K562 (cell line): ENCODE measurements at regions not wholly inside any gene's neighbourhood (a gene's known extent, or its start where the extent isn't known, plus 50 kb on each side); places are given as distances from the start of the nearest gene placed in this dataset.

ENCODE experiments used
- ATAC-seq: fragments of 200-7000 bp; cut with Tn5 transposase; 3 replicates; pipeline ENCODE4 v1.9.1; 2020; ENCODE audit warnings: moderate library complexity
- BruUV-seq: library from RNA; stranded (reverse); fragments of 400-500 nt; replicated peaks from 2 replicates; lab custom pipeline; 2021; lab: Mats Ljungman, UMichigan
- CTCF ChIA-PET: fragments of 300-600 bp; formaldehyde crosslinking; extraction: SDS; loops from one replicate; lab custom pipeline; 2021; ENCODE audit warnings: low intra/inter-chr PET ratio; lab: Yijun Ruan, JAX
- POLR2A ChIA-PET: fragments of 300-600, 350-650 bp; sonication (Branson Sonifier 250); formaldehyde crosslinking; extraction: SDS; loops from one replicate; lab custom pipeline; 2021; ENCODE audit warnings: antibody characterized with exemption, inconsistent platforms; lab: Yijun Ruan, JAX
- DNase-seq, 4 experiments: peaks; one replicate each; pipeline versions ENCODE4 v3.0.0 to v3.0.0-alpha.2; 2011 to 2018; ENCODE audit warnings: low spot score in 3 of 4, mixed read lengths in 3 of 4; ENCODE audit errors: extremely low read depth in 1 of 4
- FAIRE-seq: peaks from 2 replicates; lab custom pipeline; 2011; peaks lifted over from hg19 to GRCh38; lab: Jason Lieb, UNC
- H2AFZ ChIP-seq: 2 replicates; pipeline ENCODE4 v1.6.0; 2011; ENCODE audit warnings: low read depth, low read length, control low read depth, inconsistent platforms
- H3K27ac ChIP-seq: fragments of 200-600 bp; 3 replicates; pipeline ENCODE4 v1.8.0; 2011; ENCODE audit warnings: low read depth, mild to moderate bottlenecking, control low read depth, inconsistent platforms, low read length, moderate library complexity, mixed read lengths; ENCODE audit errors: extremely low read depth
- H3K27me3 ChIP-seq, 2 experiments: fragments of 300-600 bp in 1 of 2; 2 replicates in 1 of 2; 3 replicates in 1 of 2; pipeline versions ENCODE4 v1.6.0 to v1.8.0; 2011; ENCODE audit warnings: inconsistent platforms in 2 of 2, low read length in 2 of 2, mild to moderate bottlenecking in 1 of 2, mixed read lengths in 1 of 2, moderate library complexity in 1 of 2; ENCODE audit not compliant: control insufficient read depth in 2 of 2, insufficient read depth in 2 of 2
- H3K36me3 ChIP-seq: fragments of 300-600 bp; 3 replicates; pipeline ENCODE4 v1.8.0; 2011; ENCODE audit warnings: mild to moderate bottlenecking, low read length, inconsistent platforms; ENCODE audit not compliant: control insufficient read depth, insufficient read depth
- H3K4me1 ChIP-seq, 2 experiments: fragments of 200-600 bp in 1 of 2; replicated peaks in 1 of 2; 2 replicates in 1 of 2; 3 replicates in 1 of 2; pipeline versions ENCODE4 v1.5.1 to v1.8.0; 2011; ENCODE audit warnings: inconsistent platforms in 2 of 2, low read length in 2 of 2, mild to moderate bottlenecking in 1 of 2, mixed read lengths in 1 of 2, moderate library complexity in 1 of 2; ENCODE audit not compliant: control insufficient read depth in 2 of 2, insufficient read depth in 2 of 2
- H3K4me2 ChIP-seq: 2 replicates; pipeline ENCODE4 v1.6.1; 2011; ENCODE audit warnings: low read length, control low read depth, inconsistent platforms, mixed read lengths; ENCODE audit not compliant: insufficient read depth
- H3K4me3 ChIP-seq: fragments of 200-600 bp; sonication (generic), shearing (Covaris generic); 2 replicates; pipeline ENCODE4 v1.5.1; 2016; ENCODE audit warnings: control low read depth, inconsistent platforms
- H3K79me2 ChIP-seq: fragments of 200-600 bp; 3 replicates; pipeline ENCODE4 v1.8.0; 2011; ENCODE audit warnings: low read length, inconsistent platforms; ENCODE audit not compliant: control insufficient read depth, insufficient read depth
- H3K9ac ChIP-seq, 2 experiments: 2 replicates each; pipeline versions ENCODE4 v1.6.0 to v1.6.1; 2011; ENCODE audit warnings: low read depth in 2 of 2, low read length in 2 of 2, control low read depth in 1 of 2, inconsistent platforms in 1 of 2, mild to moderate bottlenecking in 1 of 2, mixed read lengths in 1 of 2; ENCODE audit not compliant: insufficient read depth in 1 of 2
- H3K9me1 ChIP-seq: one replicate; pipeline ENCODE4 v1.6.0; 2011; ENCODE audit warnings: inconsistent platforms, mild to moderate bottlenecking, low read length, moderate library complexity; ENCODE audit not compliant: control insufficient read depth, insufficient read depth
- H3K9me3 ChIP-seq: replicated peaks from 2 replicates; pipeline ENCODE4 v1.5.1; 2011; ENCODE audit warnings: low read depth, low read length, inconsistent platforms; ENCODE audit not compliant: control insufficient read depth, insufficient read depth
- H4K20me1 ChIP-seq: replicated peaks from 2 replicates; pipeline ENCODE4 v1.6.1; 2011; ENCODE audit warnings: low read length, inconsistent platforms, mixed read lengths; ENCODE audit not compliant: control insufficient read depth, insufficient read depth
- CBX2 ChIP-seq: fragments of 200-600 bp; sonication (generic); IDR thresholded peaks from one replicate; pipeline ENCODE4 v1.6.1; 2012; ENCODE audit warnings: mild to moderate bottlenecking, low read length, inconsistent platforms; ENCODE audit not compliant: insufficient read depth, poor library complexity, severe bottlenecking
- CREM ChIP-seq: IDR thresholded peaks from 2 replicates; pipeline ENCODE4 v1.6.1; 2014; ENCODE audit warnings: antibody characterized with exemption, low read depth
- ELK3 ChIP-seq: fragments of 450-650 bp; formaldehyde crosslinking; IDR thresholded peaks from 2 replicates; pipeline ENCODE4 v1.4.0; 2020; ENCODE audit warnings: mild to moderate bottlenecking
- FIP1L1 ChIP-seq: fragments of 200-400 bp; formaldehyde crosslinking; IDR thresholded peaks from 2 replicates; pipeline ENCODE4 v1.6.1; 2018; ENCODE audit warnings: mild to moderate bottlenecking, low read depth, low read length; ENCODE audit not compliant: poor library complexity, severe bottlenecking
- HINFP ChIP-seq: fragments of 450-650 bp; conservative IDR thresholded peaks from 2 replicates; pipeline ENCODE4 v1.6.1; 2016; ENCODE audit warnings: missing genetic modification characterization, low read depth, mild to moderate bottlenecking, control low read depth, missing compliant biosample characterization
- HMBOX1 ChIP-seq: sonication (generic); IDR thresholded peaks from 2 replicates; pipeline ENCODE4 v1.6.1; 2016
- MNT ChIP-seq, 2 experiments: fragments of 450-650 bp; conservative IDR thresholded peaks; 2 replicates each; pipeline ENCODE4 v1.6.1; 2017; ENCODE audit warnings: mild to moderate bottlenecking in 2 of 2, moderate library complexity in 2 of 2
- RBM15 ChIP-seq: fragments of 200-400 bp; formaldehyde crosslinking; IDR thresholded peaks from 2 replicates; pipeline ENCODE4 v1.6.1; 2018; ENCODE audit warnings: mild to moderate bottlenecking, low read length, moderate library complexity; ENCODE audit not compliant: insufficient read depth
- STAT5A ChIP-seq: IDR thresholded peaks from 2 replicates; pipeline ENCODE4 v1.6.1; 2012; ENCODE audit warnings: low read length, inconsistent platforms, borderline replicate concordance
- TOE1 ChIP-seq, 2 experiments: fragments of 450-650 bp in 1 of 2; sonication (generic) in 1 of 2; formaldehyde crosslinking in 1 of 2; IDR thresholded peaks; 2 replicates each; pipeline versions ENCODE4 v1.7.1 to v1.8.0; 2016 to 2022; ENCODE audit warnings: borderline replicate concordance in 2 of 2, mild to moderate bottlenecking in 2 of 2, antibody characterized with exemption in 1 of 2, inconsistent platforms in 1 of 2, low read depth in 1 of 2, missing genetic modification reagents in 1 of 2, moderate library complexity in 1 of 2
- ZNF124 ChIP-seq: sonication (generic); formaldehyde crosslinking; IDR thresholded peaks from 2 replicates; pipeline ENCODE4 v1.8.1; 2022; ENCODE audit warnings: missing genetic modification reagents
- WGBS: fragments of 100-300 bp; shearing (Covaris generic); methylation state at CpG from one replicate; pipeline ENCODE4 v1.1.6; 2016; ENCODE audit warnings: low coverage, mixed read lengths; ENCODE audit not compliant: insufficient coverage; ENCODE audit errors: missing lambda C conversion rate; 5-methylcytosine and 5-hydroxymethylcytosine counted together
- in situ Hi-C: fragments of 300-500 bp; cut with MboI; formaldehyde crosslinking; loops from 4 replicates; pipeline ENCODE4 v1.15.0; 2018; ENCODE audit warnings: inconsistent platforms, mixed read lengths
- intact Hi-C: fragments of 100-400 bp; cut with micrococcal nuclease; formaldehyde crosslinking; loops from 2 replicates; pipeline ENCODE4 v1.14.2; 2022
- TF ChIP-seq, protein P1 (sequence below): fragments of 250-450 bp; sonication (Bioruptor Pico); IDR thresholded peaks from 2 replicates; pipeline ENCODE4 v1.8.0; 2022; ENCODE audit warnings: inconsistent platforms

DNA sequence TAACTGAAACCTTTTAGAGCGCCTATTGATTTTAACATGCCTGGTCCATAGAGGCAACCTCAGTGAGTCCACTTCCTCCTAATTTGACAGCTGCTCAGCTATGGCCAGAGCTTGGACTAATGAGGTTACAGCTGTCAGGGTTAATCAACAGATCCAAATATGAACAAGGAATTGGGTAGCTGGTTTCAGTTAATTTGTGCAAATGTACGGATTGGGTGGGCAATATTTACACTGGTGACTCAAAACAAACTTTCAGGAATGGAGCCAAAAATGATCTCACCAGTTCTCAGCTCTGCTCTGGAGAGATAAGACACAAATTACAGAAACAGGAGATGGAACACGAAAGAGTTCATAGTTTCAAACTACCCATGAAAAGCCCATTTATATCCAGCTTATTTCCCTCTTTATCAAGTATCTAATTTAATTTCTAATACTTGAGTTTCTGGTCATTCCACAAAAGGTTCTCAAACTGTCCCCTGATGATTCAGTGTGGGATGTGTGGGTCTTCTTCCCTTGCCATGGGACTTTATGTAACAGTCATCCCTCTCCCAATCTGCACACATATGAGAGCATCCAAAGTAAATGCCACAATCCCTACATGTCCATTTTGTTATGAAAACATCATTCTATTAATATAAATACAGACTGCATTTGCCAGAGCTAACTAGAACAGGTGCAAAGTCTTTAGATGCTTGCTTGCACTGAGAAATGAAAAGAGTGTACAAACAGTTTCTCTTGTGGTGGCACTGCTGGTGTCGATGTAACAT is 149.9 kb downstream of the RPS12 start:
- H3K9me1 ChIP-seq: no peaks in the 10 kb centered on the region
- ATAC-seq (peak; percentile 82), FAIRE-seq (peak; percentile 82), DNase-seq (peak; percentile 32 to 75 (median 50))
- H3K9ac ChIP-seq: no peak overlapping the region
- WGBS: 0% methylated on average over 4 of the region's 4 CpGs
- intact Hi-C loops (loop anchor here (10.0 kb wide), 2 partner anchors 299 to 1131 kb away; no protein-coding TSS in a partner anchor), in situ Hi-C loops (loop anchor here (5.0 to 25.0 kb wide), 2 partner anchors 588 to 948 kb away; no protein-coding TSS in a partner anchor)
- ChIA-PET CTCF (interaction anchor here (0.9 kb wide), 1 partner anchor 590 kb away, joined by 3 read pairs; no protein-coding TSS in a partner anchor), POLR2A (interaction anchor here (0.6 kb wide), 2 partner anchors 152 to 540 kb away, joined by 3 to 4 read pairs; no protein-coding TSS in a partner anchor)
- H3K4me3 ChIP-seq: no peak overlapping the region
- peaks cover 0 to 17% of the 10 kb centered on the region in 2 experiments; a peak in 3 of 5 replicates for H3K4me1 ChIP-seq
- H3K4me2 ChIP-seq: peak overlapping the region; percentile 24; the same call in 1 of the 2 replicates
- no peaks in the 10 kb centered on the region for H3K27me3 ChIP-seq
- no peaks in the 10 kb centered on the region for H3K9me3 ChIP-seq
- no peak overlapping the region; the same call in 1 of the 2 replicates for H2AFZ ChIP-seq
- BruUV-seq: no TSS peak
- H3K36me3 ChIP-seq: no peaks in the 10 kb centered on the region
- H4K20me1 ChIP-seq: no peaks in the 10 kb centered on the region
- H3K27ac ChIP-seq: peak overlapping the region; percentile 37; the same call in 1 of the 3 replicates
- H3K79me2 ChIP-seq: no peaks in the 10 kb centered on the region
- TF ChIP-seq STAT5A (peak; percentile 36; the same call in 1 of the 2 replicates), MNT (conservative IDR thresholded peaks at IDR 0.05) (no peak), TOE1 (IDR thresholded peaks at IDR 0.05; ENCODE audit: borderline replicate concordance) (no peak), TOE1 (CRISPR knock-in tag; IDR thresholded peaks at IDR 0.05; ENCODE audit: borderline replicate concordance, low read depth) (no peak), CBX2 (no peak), ELK3 (no peak), HMBOX1 (peak; percentile 84), FIP1L1 (no peak), RBM15 (no peak), CREM (0 out of 2 replicates have a peak, but pooled peaks have one; percentile 52), ZNF124 (CRISPR knock-in tag) (no peak), HINFP (tag) (no peak)
- TF ChIP-seq, protein P1, sequence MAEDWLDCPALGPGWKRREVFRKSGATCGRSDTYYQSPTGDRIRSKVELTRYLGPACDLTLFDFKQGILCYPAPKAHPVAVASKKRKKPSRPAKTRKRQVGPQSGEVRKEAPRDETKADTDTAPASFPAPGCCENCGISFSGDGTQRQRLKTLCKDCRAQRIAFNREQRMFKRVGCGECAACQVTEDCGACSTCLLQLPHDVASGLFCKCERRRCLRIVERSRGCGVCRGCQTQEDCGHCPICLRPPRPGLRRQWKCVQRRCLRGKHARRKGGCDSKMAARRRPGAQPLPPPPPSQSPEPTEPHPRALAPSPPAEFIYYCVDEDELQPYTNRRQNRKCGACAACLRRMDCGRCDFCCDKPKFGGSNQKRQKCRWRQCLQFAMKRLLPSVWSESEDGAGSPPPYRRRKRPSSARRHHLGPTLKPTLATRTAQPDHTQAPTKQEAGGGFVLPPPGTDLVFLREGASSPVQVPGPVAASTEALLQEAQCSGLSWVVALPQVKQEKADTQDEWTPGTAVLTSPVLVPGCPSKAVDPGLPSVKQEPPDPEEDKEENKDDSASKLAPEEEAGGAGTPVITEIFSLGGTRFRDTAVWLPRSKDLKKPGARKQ: no peak
